Right lobe of liver (tissue), 4 donors: ENCODE measurements at regions not wholly inside any gene's neighbourhood (a gene's known extent, or its start where the extent isn't known, plus 50 kb on each side); places are given as distances from the start of the nearest gene placed in this dataset.

Experiments
- POLR2A ChIP-seq: fragments of 450-650 bp; IDR thresholded peaks from one replicate; pipeline ENCODE4 v1.6.1; 2017; ENCODE audit warnings: antibody characterized with exemption, mild to moderate bottlenecking
- TF ChIP-seq, protein P1 (sequence below), 4 donors: fragments of 200-600 bp in 3 of 4; fragments of 450-650 bp in 1 of 4; IDR thresholded peaks; one replicate each; pipeline versions ENCODE4 v1.5.1 to v1.8.0; 2016 to 2022; ENCODE audit warnings: antibody characterized with exemption in 4 of 4, mild to moderate bottlenecking in 2 of 4
- donor health status: DM: no; HTN: no; CAD: no.
- donor health status: DM: no; HTN: no; CAD: no.
- donor health status: DM: no; HTN: yes; CAD: no.

DNA sequence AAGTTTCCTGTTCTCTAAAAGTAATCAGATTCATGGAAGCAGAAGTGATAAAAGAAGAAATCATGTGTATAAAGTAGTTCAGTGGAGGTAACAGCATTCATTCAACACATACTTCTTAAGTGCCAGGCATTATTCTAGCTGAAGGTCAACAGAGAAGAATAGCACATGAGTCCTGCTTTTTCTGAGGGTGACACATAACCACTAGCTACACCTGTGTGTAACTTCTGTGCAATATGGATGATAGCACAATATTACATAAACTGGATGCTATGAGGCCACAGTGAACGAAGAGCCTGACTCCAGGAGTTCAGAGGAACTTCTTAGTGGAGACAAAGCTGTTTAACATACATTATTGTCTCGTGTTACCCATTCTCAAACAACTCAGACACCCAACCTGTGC, 114.3 kb upstream of the PCED1B start:
- TF ChIP-seq, protein P1, sequence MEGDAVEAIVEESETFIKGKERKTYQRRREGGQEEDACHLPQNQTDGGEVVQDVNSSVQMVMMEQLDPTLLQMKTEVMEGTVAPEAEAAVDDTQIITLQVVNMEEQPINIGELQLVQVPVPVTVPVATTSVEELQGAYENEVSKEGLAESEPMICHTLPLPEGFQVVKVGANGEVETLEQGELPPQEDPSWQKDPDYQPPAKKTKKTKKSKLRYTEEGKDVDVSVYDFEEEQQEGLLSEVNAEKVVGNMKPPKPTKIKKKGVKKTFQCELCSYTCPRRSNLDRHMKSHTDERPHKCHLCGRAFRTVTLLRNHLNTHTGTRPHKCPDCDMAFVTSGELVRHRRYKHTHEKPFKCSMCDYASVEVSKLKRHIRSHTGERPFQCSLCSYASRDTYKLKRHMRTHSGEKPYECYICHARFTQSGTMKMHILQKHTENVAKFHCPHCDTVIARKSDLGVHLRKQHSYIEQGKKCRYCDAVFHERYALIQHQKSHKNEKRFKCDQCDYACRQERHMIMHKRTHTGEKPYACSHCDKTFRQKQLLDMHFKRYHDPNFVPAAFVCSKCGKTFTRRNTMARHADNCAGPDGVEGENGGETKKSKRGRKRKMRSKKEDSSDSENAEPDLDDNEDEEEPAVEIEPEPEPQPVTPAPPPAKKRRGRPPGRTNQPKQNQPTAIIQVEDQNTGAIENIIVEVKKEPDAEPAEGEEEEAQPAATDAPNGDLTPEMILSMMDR (IDR thresholded peaks at IDR 0.05), result no peak
- no peak for TF ChIP-seq POLR2A
